GM21786 (cell line): ENCODE measurements at regions not wholly inside any gene's neighbourhood (a gene's known extent, or its start where the extent isn't known, plus 50 kb on each side); places are given as distances from the start of the nearest gene placed in this dataset.
A peak's percentile ranks its signal among the peaks of the same experiment; 100 is the strongest.

ENCODE experiments used
- ATAC-seq: cut with Tn5 transposase; IDR thresholded peaks from one replicate; pipeline ENCODE4 v1.9.1; 2021; ENCODE audit not compliant: unreplicated experiment

DNA sequence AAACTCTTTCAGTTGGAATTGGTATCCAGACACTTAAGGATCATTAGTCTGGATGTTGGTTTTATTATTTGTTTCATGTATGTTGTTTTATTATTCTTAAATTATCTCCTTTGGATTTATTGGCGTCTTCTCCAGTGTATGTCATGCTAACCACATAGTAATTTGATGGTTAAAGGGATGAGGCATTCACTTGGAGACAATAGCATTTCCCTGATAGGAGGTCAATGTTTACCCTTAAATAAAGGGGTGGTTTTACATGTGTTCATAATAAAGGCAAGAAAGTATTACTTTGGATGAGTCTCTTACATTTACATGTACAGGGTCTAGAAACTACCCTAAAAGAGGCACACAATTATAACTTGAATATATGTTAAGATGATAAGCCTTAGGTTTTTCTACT, 51.2 kb upstream of the RNF144B start:
- no peak for ATAC-seq

DNA sequence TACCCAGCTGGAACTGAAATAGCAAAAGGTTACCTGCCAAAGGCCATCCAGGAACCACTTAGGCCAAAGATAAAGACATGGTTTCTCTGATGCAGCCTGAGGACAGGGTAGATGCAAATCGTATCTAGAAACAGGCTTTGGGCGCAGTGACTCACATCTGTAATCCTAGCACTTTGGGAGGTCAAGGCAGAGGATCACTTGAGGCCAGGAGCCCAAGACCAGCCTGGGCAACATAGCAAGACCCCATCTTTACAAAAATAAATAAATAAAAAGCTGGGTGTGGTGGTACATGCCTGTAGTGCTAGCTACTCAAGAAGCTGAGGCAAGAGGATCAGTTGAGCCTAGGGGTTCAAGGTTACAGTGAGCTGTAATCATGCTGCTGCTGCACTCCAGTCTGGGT, 52.9 kb upstream of the RNF144B start:
- ATAC-seq, result no peak

DNA sequence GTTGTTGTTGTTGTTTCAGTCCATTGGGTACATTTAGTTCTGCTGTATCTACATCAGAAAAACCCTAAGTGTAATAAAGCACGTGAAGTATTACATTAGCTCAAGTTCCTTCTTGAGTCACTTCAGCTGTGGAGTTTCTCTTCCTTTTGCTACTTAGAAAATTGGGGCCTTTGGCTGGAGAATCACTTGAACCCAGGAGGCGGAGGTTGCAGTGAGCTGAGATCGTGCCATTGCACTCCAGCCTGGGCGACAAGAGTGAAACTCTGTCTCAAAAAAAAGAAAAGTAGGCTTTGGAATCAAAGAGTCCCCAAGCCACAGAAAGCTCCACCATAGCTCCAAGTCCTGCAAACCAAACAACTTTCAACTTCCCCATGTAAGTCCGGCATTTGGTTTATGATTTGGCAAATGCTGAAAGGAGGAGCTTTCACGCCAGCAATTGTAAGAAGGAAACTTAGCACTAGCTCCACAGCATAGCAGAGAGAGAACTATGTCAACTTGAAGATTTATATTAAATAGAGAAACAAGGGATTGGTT, 56.5 kb upstream of the RNF144B start:
- no peak for ATAC-seq

DNA sequence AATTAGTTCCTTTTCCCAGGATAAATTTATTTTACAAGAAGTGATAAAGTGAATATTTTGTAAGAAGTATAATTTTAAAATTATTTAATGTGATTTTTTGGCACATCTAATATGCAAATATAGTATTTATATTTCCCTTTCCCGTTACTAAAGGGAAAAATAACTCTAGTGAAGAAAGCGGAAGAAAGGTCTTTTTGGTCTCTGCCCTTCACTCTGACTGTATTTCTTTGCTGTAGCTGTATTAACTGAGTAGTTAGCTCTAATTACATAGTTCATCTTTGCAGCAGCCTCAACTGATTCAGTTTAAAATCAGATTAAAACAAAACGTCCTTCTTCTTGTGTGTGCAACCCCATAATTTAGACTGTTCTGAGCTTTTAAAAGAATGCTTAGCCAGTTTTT, 57.4 kb upstream of the RNF144B start:
- ATAC-seq, result no peak

DNA sequence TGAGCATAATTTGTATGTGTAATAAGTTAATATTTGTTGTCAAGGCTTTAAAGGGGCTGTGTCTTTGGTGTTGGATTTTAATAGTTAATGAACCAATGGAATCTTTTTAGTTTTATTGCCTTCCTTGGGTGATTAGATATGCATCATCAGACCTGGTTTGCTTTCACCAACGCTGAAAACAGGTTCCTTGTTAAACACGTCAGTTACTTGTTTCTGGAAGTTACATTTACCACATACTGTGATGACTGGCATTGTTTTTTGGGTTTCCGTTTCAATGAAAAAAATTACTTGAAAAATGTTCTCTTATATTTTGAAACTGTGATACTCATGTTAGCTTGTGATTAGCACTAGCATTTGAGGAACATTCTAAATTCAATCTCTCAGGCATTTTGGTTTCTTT, 58.6 kb upstream of the RNF144B start:
- no peak for ATAC-seq

DNA sequence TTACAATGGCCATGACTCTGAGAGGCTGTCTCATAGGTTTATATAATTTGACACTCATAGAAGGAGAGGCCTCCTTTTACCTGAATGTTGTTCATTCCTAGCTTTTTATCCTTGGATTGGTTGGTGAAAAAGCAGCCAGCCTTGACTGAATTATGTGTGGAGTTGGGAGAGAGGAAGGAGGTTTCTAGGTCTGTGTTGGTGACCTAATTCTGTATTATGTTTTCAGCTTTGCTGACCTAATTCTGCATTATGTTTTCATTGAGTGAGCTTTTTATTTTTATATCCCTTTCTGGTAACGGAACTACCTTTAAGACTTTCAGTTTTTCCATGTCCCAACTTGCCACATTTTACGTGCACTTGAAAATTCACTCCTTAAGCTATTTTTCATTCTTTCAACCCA, 59.1 kb upstream of the RNF144B start:
- ATAC-seq, result no peak

DNA sequence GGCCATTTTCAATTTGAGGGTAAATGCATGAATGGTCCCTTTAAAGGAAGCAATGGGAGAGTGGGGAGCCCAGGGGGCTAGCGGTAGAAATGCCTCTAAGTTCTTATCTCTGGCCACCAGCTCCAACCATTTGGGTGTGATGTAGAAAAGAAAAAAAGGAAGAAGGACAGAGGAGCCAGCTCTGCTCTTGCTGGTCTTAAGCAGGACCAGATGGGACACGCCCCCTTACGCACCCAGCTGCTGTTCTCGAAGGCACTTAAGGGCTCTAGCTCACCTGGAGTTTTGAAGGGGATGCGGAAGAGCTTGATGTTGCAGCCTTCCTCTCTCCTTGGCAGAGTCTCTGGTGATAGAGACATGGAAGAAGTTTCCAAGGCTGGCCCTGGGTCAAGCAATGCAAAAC, 59.5 kb upstream of the RNF144B start:
- no peak for ATAC-seq

DNA sequence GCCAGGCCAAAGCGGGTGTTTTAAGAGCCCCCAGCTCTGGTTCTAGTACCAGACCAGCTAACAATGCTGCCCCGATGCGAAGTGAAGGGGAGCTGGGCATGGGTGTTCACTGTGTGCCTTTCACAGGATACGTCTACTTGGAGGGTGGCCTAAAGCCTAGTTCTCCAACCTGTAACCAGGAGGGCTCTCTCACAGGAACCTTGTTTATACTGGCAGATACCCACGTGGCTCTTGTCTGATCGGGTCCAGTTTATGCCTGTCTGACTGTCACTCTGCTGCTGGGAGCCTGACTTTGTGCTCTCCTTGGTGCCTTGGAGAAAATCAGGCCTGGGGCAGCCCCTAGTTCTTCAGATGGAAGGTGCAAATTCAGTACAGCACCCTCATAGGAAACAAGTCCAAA, 60.2 kb upstream of the RNF144B start:
- no peak for ATAC-seq

DNA sequence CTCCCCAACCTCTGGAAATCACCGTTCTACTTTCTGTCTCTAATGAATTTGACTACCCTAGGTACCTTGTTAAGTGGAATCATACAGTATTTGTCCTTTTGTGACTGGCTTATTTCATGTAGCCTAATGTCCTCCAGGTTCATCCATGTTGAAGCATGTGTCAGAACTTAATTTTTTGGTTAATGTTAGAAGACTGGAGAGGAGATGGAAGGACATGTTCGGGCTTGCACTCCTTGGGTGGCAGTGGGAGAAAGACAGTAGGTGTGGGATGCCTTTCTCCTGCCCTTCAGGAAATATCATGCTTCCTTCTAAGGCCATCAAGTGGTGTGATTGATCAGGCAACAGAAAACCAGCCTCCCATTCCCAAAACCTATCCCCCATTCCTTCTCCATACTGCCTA, 61.1 kb upstream of the RNF144B start:
- no peak for ATAC-seq

DNA sequence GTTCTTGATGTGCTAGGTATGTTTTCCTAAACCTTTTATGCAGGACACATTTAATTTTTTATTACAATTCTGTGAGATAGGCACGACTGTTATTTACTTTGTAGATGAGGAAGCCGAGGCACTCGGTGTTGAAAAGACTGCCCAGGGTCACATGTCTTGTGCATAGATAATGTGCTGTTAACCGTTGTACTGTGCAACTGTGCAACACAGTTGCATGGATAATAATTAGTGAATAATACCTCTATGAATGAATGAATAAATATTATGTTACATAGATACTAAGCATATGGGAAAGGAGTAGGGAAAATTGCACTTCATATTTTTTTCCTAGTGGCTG, 60.3 kb upstream of the DEK start:
- ATAC-seq, result no peak

DNA sequence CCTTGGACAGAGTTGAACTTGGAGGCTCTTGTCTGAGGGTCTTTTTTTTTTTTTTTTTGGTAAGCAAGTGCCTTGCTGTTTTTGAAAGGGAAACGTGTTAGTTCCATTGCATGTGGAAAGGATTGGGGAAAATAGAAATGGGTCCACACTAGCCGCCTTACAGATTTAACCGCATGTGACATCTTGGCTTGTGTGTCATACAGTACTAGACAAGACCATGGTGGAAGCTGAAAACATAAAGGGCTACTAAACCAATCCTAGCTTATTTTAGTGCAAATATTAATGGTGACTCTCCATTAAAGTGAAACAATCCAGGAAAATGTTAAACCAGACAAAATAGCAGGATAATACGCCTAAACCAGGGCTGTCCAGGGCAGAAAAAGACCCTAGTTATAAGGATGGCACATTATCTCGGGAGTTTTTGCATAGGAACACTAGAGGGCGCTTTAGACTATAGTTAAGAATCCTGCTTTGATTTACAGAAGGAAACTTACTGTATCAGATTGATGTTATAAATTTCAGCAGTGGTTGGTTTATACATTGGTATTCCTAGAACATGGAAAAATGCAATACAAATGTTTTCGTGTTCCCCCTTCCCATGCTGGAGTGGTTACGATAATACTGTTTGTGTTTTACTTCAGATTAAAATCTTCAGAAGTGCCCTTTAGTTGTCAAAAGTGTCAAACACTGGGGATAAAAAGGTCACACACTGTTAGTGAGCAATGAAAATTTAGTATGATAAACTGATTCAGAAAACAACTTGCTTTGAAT, 59.8 kb upstream of the DEK start:
- ATAC-seq, result peak; percentile 50

DNA sequence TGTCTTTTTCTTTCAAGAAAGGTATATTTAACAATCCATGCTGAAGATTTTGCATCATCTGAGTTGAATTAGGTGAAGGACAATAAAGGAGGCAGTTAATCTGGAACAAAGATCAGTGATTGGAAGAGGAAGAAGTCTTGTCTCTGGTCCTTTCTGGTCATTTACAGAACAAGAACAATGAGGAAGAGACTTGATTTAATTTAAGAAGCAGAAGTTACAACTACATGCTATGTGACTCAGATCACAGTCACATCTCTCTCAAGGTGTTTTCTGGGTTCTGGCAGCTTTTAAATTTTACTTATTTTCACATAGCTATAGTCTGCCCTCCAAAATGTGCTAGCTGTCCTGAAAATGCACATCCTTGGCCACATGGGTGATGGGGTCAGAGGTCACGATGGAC, 53.5 kb upstream of the DEK start:
- no peak for ATAC-seq

DNA sequence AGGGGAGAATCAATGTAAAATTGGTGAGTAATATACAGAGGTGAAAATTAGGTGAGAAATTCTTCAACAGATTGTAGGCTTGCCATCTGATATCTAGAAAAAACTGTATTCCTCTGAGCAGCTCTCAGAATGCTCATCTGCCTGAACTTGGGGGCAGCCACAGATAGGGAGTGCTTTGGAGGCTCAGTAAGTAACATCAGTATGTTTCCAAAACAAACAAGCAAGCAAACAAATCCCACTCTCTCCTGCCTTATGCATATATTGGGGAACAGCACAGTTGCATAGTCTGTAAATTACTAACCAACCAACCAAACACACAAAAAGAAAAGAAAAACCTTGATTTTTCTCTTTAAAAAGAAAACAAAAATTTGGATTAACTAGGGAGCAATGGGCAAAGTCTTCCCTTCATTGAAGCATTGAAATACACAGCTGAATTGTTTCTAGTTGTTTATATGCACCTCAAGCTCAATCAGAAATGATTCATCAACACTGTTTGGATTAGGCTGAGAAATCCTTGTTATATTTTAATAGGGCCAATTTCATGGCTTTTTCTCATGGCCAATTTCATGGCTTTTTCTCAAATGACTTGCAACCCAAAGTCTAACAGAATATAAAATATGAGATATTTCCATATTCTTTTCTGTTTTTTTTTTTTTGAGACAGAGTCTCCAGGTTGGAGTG, 50.1 kb upstream of the DEK start:
- ATAC-seq, result no peak
